ENCODE measurements at regions not wholly inside any gene's neighbourhood (a gene's known extent, or its start where the extent isn't known, plus 50 kb on each side); places are given as distances from the start of the nearest gene placed in this dataset.

- H3K4me1 ChIP-seq (ENCODE audit: insufficient read depth, low read length), result no peaks in the 10 kb centered on the region
- H3K4me3 ChIP-seq (ENCODE audit: low read length), result no peak overlapping the region
- H3K9me3 ChIP-seq (ENCODE audit: low read depth, low read length), result no peaks in the 10 kb centered on the region
- no peaks in the 10 kb centered on the region for H3K27me3 ChIP-seq (ENCODE audit: insufficient read depth, low read length)
Measured at GRCh38 chr10:130866857-130867256, 444.7 kb downstream of the TCERG1L start.

GRCh38 chr10:130867446-130868194, 443.9 kb downstream of the TCERG1L start:
- no peaks in the 10 kb centered on the region for H3K27me3 ChIP-seq (ENCODE audit: insufficient read depth, low read length)
- H3K9me3 ChIP-seq (ENCODE audit: low read depth, low read length), result no peaks in the 10 kb centered on the region
- H3K4me3 ChIP-seq (ENCODE audit: low read length), result no peak overlapping the region
- H3K4me1 ChIP-seq (ENCODE audit: insufficient read depth, low read length), result no peaks in the 10 kb centered on the region

- H3K27me3 ChIP-seq (ENCODE audit: insufficient read depth, low read length), result no peaks in the 10 kb centered on the region
- H3K9me3 ChIP-seq (ENCODE audit: low read depth, low read length), result no peaks in the 10 kb centered on the region
- H3K4me1 ChIP-seq (ENCODE audit: insufficient read depth, low read length), result no peaks in the 10 kb centered on the region
- no peak overlapping the region for H3K4me3 ChIP-seq (ENCODE audit: low read length)
Measured at GRCh38 chr10:130869179-130869841, 442.2 kb downstream of the TCERG1L start.

- Histone ChIP-seq H3K4me1 (ENCODE audit: insufficient read depth, low read length) (no peaks in the 10 kb centered on the region), H3K9me3 (ENCODE audit: low read depth, low read length) (no peaks in the 10 kb centered on the region), H3K4me3 (ENCODE audit: low read length) (no peak overlapping the region), H3K27me3 (ENCODE audit: insufficient read depth, low read length) (no peaks in the 10 kb centered on the region)
Measured at GRCh38 chr10:130871406-130871805, 440.1 kb downstream of the TCERG1L start.

GRCh38 chr10:130873636-130874035, 437.9 kb downstream of the TCERG1L start:
- Histone ChIP-seq H3K9me3 (ENCODE audit: low read depth, low read length) (no peaks in the 10 kb centered on the region), H3K27me3 (ENCODE audit: insufficient read depth, low read length) (no peaks in the 10 kb centered on the region), H3K4me1 (ENCODE audit: insufficient read depth, low read length) (no peaks in the 10 kb centered on the region), H3K4me3 (ENCODE audit: low read length) (no peak overlapping the region)

GRCh38 chr10:130875116-130875515, 436.4 kb downstream of the TCERG1L start:
- Histone ChIP-seq H3K9me3 (ENCODE audit: low read depth, low read length) (no peaks in the 10 kb centered on the region), H3K4me1 (ENCODE audit: insufficient read depth, low read length) (no peaks in the 10 kb centered on the region), H3K4me3 (ENCODE audit: low read length) (no peak overlapping the region), H3K27me3 (ENCODE audit: insufficient read depth, low read length) (no peaks in the 10 kb centered on the region)

GRCh38 chr10:130875897-130876472, 435.5 kb downstream of the TCERG1L start:
- H3K4me3 ChIP-seq (ENCODE audit: low read length), result no peak overlapping the region
- no peaks in the 10 kb centered on the region for H3K9me3 ChIP-seq (ENCODE audit: low read depth, low read length)
- H3K27me3 ChIP-seq (ENCODE audit: insufficient read depth, low read length), result no peaks in the 10 kb centered on the region
- no peaks in the 10 kb centered on the region for H3K4me1 ChIP-seq (ENCODE audit: insufficient read depth, low read length)

GRCh38 chr10:130877126-130877525, 434.4 kb downstream of the TCERG1L start:
- Histone ChIP-seq H3K9me3 (ENCODE audit: low read depth, low read length) (no peaks in the 10 kb centered on the region), H3K27me3 (ENCODE audit: insufficient read depth, low read length) (no peaks in the 10 kb centered on the region), H3K4me1 (ENCODE audit: insufficient read depth, low read length) (no peaks in the 10 kb centered on the region), H3K4me3 (ENCODE audit: low read length) (no peak overlapping the region)

GRCh38 chr10:130878131-130878530, 433.4 kb downstream of the TCERG1L start:
- Histone ChIP-seq H3K27me3 (ENCODE audit: insufficient read depth, low read length) (no peaks in the 10 kb centered on the region), H3K4me3 (ENCODE audit: low read length) (no peak overlapping the region), H3K9me3 (ENCODE audit: low read depth, low read length) (no peaks in the 10 kb centered on the region), H3K4me1 (ENCODE audit: insufficient read depth, low read length) (no peaks in the 10 kb centered on the region)

GRCh38 chr10:130882906-130883305, 428.6 kb downstream of the TCERG1L start:
- H3K27me3 ChIP-seq (ENCODE audit: insufficient read depth, low read length), result no peaks in the 10 kb centered on the region

GRCh38 chr10:130884456-130884855, 427.1 kb downstream of the TCERG1L start:
- no peaks in the 10 kb centered on the region for H3K4me1 ChIP-seq (ENCODE audit: insufficient read depth, low read length)
- no peaks in the 10 kb centered on the region for H3K27me3 ChIP-seq (ENCODE audit: insufficient read depth, low read length)
- H3K9me3 ChIP-seq (ENCODE audit: low read depth, low read length), result no peaks in the 10 kb centered on the region
- H3K4me3 ChIP-seq (ENCODE audit: low read length), result no peak overlapping the region

More at GRCh38 chr10:130882906-130883305, 428.6 kb downstream of the TCERG1L start:
- no peak overlapping the region for H3K4me3 ChIP-seq (ENCODE audit: low read length)
- no peaks in the 10 kb centered on the region for H3K9me3 ChIP-seq (ENCODE audit: low read depth, low read length)
- H3K4me1 ChIP-seq (ENCODE audit: insufficient read depth, low read length), result no peaks in the 10 kb centered on the region

GRCh38 chr10:130885021-130885655, 426.4 kb downstream of the TCERG1L start:
- H3K27me3 ChIP-seq (ENCODE audit: insufficient read depth, low read length), result no peaks in the 10 kb centered on the region
- no peaks in the 10 kb centered on the region for H3K9me3 ChIP-seq (ENCODE audit: low read depth, low read length)
- H3K4me1 ChIP-seq (ENCODE audit: insufficient read depth, low read length), result no peaks in the 10 kb centered on the region
- H3K4me3 ChIP-seq (ENCODE audit: low read length), result no peak overlapping the region

GRCh38 chr10:130887170-130887569, 424.4 kb downstream of the TCERG1L start:
- Histone ChIP-seq H3K4me3 (ENCODE audit: low read length) (no peak overlapping the region), H3K4me1 (ENCODE audit: insufficient read depth, low read length) (no peaks in the 10 kb centered on the region), H3K27me3 (ENCODE audit: insufficient read depth, low read length) (no peaks in the 10 kb centered on the region), H3K9me3 (ENCODE audit: low read depth, low read length) (no peaks in the 10 kb centered on the region)

GRCh38 chr10:130888493-130888892, 423.0 kb downstream of the TCERG1L start:
- H3K4me1 ChIP-seq (ENCODE audit: insufficient read depth, low read length), result no peaks in the 10 kb centered on the region

GRCh38 chr10:130889240-130889639, 422.3 kb downstream of the TCERG1L start:
- no peaks in the 10 kb centered on the region for H3K4me1 ChIP-seq (ENCODE audit: insufficient read depth, low read length)
- no peaks in the 10 kb centered on the region for H3K27me3 ChIP-seq (ENCODE audit: insufficient read depth, low read length)
- H3K4me3 ChIP-seq (ENCODE audit: low read length), result no peak overlapping the region
- H3K9me3 ChIP-seq (ENCODE audit: low read depth, low read length), result no peaks in the 10 kb centered on the region

More at GRCh38 chr10:130888493-130888892, 423.0 kb downstream of the TCERG1L start:
- H3K27me3 ChIP-seq (ENCODE audit: insufficient read depth, low read length), result no peaks in the 10 kb centered on the region
- H3K4me3 ChIP-seq (ENCODE audit: low read length), result no peak overlapping the region
- H3K9me3 ChIP-seq (ENCODE audit: low read depth, low read length), result no peaks in the 10 kb centered on the region

All from mononuclear cell (primary cell).